Esophagus muscularis mucosa (tissue), 4 donors: ENCODE measurements at regions not wholly inside any gene's neighbourhood (a gene's known extent, or its start where the extent isn't known, plus 50 kb on each side); places are given as distances from the start of the nearest gene placed in this dataset.

Experiments
- DNase-seq: peaks from one replicate; pipeline ENCODE4 v3.0.0-alpha.2; 2017; ENCODE audit errors: extremely low spot score
- H3K27ac ChIP-seq, 4 donors: fragments of 200-600 bp; sonication (generic); replicated peaks in 1 of 4; 1 replicate in 3 of 4; 2 replicates in 1 of 4; pipeline ENCODE4 v1.5.1; 2016 to 2019; ENCODE audit warnings: mild to moderate bottlenecking in 1 of 4
- H3K27me3 ChIP-seq, 4 donors: fragments of 200-600 bp; sonication (generic); one replicate each; pipeline versions ENCODE4 v1.5.1 to v1.6.0; 2016 to 2019
- H3K36me3 ChIP-seq, 4 donors: fragments of 200-600 bp; sonication (generic); one replicate each; pipeline ENCODE4 v1.5.1; 2016 to 2019
- H3K4me1 ChIP-seq, 4 donors: fragments of 200-600 bp; sonication (generic); one replicate each; pipeline ENCODE4 v1.5.1; 2016 to 2019
- H3K4me3 ChIP-seq, 4 donors: fragments of 200-600 bp; sonication (generic); 1 replicate in 2 of 4; 2 replicates in 2 of 4; pipeline ENCODE4 v1.5.1; 2016 to 2019; ENCODE audit warnings: mild to moderate bottlenecking in 4 of 4, moderate library complexity in 1 of 4
- H3K9me3 ChIP-seq, 4 donors: fragments of 200-600 bp; sonication (generic); 1 replicate in 3 of 4; 2 replicates in 1 of 4; pipeline ENCODE4 v1.5.1; 2016 to 2019
- CTCF ChIP-seq, 3 experiments: fragments of 200-600 bp in 2 of 3; fragments of 450-650 bp in 1 of 3; sonication (generic) in 2 of 3; IDR thresholded peaks; one replicate each; pipeline ENCODE4 v1.5.1; 2017 to 2019; ENCODE audit warnings: antibody characterized with exemption in 3 of 3, mild to moderate bottlenecking in 2 of 3, moderate library complexity in 1 of 3
- EP300 ChIP-seq: sonication (generic); formaldehyde crosslinking; IDR thresholded peaks from one replicate; pipeline ENCODE4 v1.6.1; 2017; ENCODE audit warnings: antibody characterized with exemption
- POLR2A ChIP-seq: fragments of 450-650 bp; IDR thresholded peaks from one replicate; pipeline ENCODE4 v1.6.1; 2017; ENCODE audit warnings: antibody characterized with exemption, moderate library complexity, mild to moderate bottlenecking, low read depth
- POLR2AphosphoS5 ChIP-seq, 2 donors: sonication (generic); formaldehyde crosslinking; IDR thresholded peaks; one replicate each; pipeline ENCODE4 v1.6.1; 2017; ENCODE audit warnings: antibody characterized with exemption in 2 of 2
- WGBS: methylation state at CpG from one replicate; pipeline ENCODE4 v1.1.5; 2018; 5-methylcytosine and 5-hydroxymethylcytosine counted together
- intact Hi-C: fragments of 100-400 bp; cut with DNase I; formaldehyde crosslinking; loops from one replicate; pipeline ENCODE4 v1.15.1; 2023

GRCh38 chr10:6637053-6637452 is 57.0 kb upstream of the PRKCQ start:
- H3K4me3 ChIP-seq: no peak overlapping the region
- H3K27ac ChIP-seq: no peak overlapping the region
- no peaks in the 10 kb centered on the region for H3K9me3 ChIP-seq
- TF ChIP-seq CTCF (IDR thresholded peaks at IDR 0.05): no peak
- TF ChIP-seq POLR2AphosphoS5 (IDR thresholded peaks at IDR 0.05): no peak
- TF ChIP-seq EP300: no peak
- no peak for TF ChIP-seq POLR2A
- intact Hi-C loops: no loop called here
- no peak for DNase-seq
- no peaks in the 10 kb centered on the region for H3K4me1 ChIP-seq
- WGBS: 80% methylated on average over 4 of the region's 4 CpGs
- H3K36me3 ChIP-seq: no peaks in the 10 kb centered on the region
- no peaks in the 10 kb centered on the region for H3K27me3 ChIP-seq

- Histone ChIP-seq H3K27ac (no peak overlapping the region), H3K4me3 (no peak overlapping the region), H3K4me1 (no peaks in the 10 kb centered on the region), H3K27me3 (no peaks in the 10 kb centered on the region), H3K36me3 (no peaks in the 10 kb centered on the region), H3K9me3 (no peaks in the 10 kb centered on the region)
- intact Hi-C loops: no loop called here
- no peak for DNase-seq
- no peak for TF ChIP-seq CTCF (IDR thresholded peaks at IDR 0.05)
- TF ChIP-seq EP300: no peak
- TF ChIP-seq POLR2AphosphoS5 (IDR thresholded peaks at IDR 0.05): no peak
- no peak for TF ChIP-seq POLR2A
- 75% methylated on average over 2 of the region's 2 CpGs for WGBS
Measured at GRCh38 chr10:6635784-6636183, 55.7 kb upstream of the PRKCQ start.
